Fibroblast of lung (primary cell): ENCODE measurements at regions not wholly inside any gene's neighbourhood (a gene's known extent, or its start where the extent isn't known, plus 50 kb on each side); places are given as distances from the start of the nearest gene placed in this dataset.

Experiments
- CTCF ChIP-seq, 2 donors: IDR thresholded peaks in 1 of 2; conservative IDR thresholded peaks in 1 of 2; 1 replicate in 1 of 2; 2 replicates in 1 of 2; pipeline ENCODE4 v1.5.1; 2011 to 2012; ENCODE audit warnings: low read length in 2 of 2, control low read depth in 1 of 2, inconsistent platforms in 1 of 2, low read depth in 1 of 2, mild to moderate bottlenecking in 1 of 2
- EZH2 ChIP-seq: IDR thresholded peaks from 2 replicates; pipeline ENCODE4 v1.5.1; 2012; ENCODE audit warnings: low read length, control low read depth, mild to moderate bottlenecking; ENCODE audit errors: missing control alignments

GRCh38 chr4:135197641-135198040 lies 996.1 kb upstream of the PABPC4L start:
- TF ChIP-seq CTCF (conservative IDR thresholded peaks at IDR 0.05 in 1 of 2, IDR thresholded peaks at IDR 0.05 in 1 of 2; ENCODE audit: low read depth in 1 of 2, low read length in 2 of 2) (no peak), EZH2 (no peak)
